ENCODE measurements at regions not wholly inside any gene's neighbourhood (a gene's known extent, or its start where the extent isn't known, plus 50 kb on each side); places are given as distances from the start of the nearest gene placed in this dataset.
A peak's percentile ranks its signal among the peaks of the same experiment; 100 is the strongest.
"Not testable (repeated sequence)": the region's sequence is repeated elsewhere in the genome, so short reads cannot be mapped to it uniquely, and the experiment has no call there.

DNA sequence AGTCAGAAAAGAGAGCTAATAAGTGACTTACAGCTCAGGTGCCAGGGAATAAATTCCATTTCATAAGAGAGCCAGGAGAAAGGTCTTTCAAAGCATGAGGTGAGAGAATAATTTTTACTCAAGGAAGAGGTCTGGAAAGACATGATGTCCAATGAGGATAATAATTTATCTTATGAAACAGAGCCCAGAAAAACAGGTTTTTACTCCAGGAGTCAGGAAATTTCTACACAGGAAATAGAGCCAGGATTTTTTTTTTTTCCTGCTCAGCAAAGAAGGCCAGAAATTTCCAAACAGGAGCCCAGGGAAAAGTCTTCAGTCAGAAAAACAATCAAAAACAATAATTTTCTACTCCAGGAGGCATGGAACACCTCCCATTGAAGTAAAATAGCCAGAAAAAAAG lies 1185.7 kb upstream of the TSPY4 start:
- DNase-seq (ENCODE audit: low read depth in 2 of 2) = no peak

DNA sequence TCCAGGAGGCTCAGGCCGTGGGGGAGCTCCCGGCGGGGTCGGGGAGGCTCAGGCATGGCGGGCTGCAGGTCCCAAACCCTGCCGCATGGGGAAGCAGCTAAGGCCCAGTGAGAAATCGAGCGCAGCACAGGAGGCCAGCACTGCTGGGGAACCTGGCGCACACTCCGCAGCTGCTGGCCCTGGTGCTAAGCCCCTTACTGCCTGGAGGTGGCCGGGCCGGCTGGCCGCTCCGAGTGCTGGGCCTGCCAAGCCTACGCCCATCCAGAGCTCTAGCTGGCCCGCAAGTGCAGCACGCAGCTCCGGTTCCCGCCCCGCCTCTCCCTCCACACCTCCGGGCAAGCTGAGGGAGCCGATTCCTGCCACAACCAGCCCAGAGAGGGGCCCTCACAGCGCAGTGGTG lies 1208.7 kb upstream of the TSPY4 start:
- no peak for DNase-seq (ENCODE audit: low read depth in 2 of 2)

DNA sequence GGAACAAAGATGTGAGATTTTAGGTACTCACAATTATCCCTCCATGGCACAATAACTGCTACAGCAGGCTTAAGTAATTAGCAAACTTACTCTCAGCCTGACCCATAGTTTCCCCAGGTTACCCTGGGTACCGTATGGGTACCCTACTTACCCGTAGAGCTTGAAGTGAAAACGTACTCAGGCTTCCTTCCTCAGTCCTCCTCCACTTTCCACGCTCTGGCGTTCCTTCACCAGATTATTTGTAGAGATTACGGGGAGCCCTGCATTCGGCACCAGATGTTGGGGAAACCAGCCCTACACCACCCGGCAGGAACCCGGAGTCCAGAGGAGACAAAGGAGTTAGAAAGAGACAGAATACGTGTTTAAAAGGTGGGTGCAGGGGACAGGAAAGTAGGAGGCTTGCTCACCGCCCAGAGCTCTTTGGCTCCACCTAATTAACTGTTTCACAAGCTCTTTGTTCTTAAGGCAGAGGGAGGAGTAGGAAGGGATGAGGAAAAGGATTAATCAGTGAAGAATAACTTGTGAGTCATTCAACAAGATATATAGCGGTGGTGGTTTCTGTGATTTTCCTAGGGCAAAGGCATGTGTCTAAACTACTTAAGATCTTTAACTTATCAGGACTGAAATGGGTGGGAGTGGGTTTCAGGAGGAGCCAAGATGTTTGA lies 1211.2 kb upstream of the TSPY4 start:
- DNase-seq (ENCODE audit: low read depth in 2 of 2) = no peak

DNA sequence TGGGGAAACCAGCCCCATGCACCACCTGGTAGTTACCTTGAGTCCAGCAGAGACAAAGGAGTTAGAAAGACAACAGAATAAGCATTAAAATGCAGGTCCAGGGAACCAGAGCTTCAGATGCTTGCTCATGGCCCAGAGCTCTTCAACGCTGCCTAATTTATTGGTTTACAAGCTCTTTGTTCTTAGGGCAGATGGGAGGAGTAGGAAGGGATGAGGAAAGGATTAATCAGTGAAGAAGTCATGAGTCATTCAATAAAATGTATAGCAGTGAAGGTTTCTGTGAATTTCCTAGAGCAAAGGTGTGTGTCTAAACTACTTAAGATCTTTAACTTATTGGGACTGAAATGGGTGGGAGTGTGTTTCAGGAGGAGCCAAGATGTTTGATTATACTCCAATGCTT lies 1210.3 kb upstream of the AMELY start:
- DNase-seq (ENCODE audit: low read depth in 2 of 2) = no peak

DNA sequence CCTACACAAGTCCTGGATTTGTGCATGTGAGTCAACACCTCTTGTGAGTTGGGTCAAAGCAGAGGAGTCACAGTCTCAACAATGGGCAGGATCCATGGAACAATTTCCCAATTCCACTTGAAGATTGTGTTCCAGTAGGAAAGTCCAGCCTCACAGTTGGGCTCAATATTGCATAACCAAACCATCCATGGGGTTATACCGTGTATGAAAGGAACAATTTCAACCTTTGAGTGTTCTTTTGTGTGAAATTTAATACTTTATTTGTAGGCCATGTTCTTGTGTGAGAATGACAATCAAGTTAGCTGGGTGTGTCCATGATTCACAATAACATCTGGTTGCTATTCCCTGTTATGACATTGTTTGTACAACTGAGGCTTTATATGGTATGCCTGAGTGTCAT lies 1182.9 kb upstream of the AMELY start:
- no peak for DNase-seq (ENCODE audit: low read depth in 2 of 2)

DNA sequence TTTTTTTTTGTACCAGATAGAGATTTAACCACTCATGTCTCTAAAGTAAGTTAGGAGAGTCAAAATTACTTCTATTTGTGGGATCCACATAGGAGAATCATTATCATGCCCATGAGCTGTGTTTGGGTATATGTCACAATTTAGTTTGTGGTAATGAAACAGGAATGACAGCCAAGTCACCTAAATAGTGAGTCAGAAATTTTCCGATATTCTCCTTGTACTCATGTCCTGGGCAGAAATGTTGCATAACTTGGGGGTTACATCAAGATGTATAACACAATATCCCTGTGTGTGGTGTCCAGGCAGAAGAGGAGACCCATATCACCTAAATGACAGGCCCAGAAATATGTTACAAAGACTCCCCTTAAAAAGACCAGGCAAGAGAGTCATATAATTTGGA lies 1181.4 kb upstream of the AMELY start:
- no peak for DNase-seq (ENCODE audit: low read depth in 2 of 2)

DNA sequence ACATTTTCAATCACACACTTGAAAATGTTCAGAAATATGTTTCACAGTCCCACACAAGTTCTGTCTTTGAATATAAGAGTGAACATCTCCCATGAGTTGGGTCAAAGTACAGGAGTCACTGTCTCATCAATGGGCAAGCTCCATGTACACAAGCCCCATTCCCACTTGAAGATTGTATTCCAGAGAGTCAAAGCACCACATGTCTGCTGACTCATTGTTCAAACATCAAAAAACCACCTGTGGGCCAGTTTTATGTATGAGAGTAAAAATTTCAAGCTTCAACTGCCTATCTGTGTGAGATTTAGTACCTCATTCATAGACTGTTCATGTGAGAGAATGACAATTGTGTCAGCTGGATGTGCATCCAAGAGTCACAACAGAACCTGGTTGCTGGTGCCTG lies 1174.4 kb upstream of the AMELY start:
- no peak for DNase-seq (ENCODE audit: low read depth in 2 of 2)

DNA sequence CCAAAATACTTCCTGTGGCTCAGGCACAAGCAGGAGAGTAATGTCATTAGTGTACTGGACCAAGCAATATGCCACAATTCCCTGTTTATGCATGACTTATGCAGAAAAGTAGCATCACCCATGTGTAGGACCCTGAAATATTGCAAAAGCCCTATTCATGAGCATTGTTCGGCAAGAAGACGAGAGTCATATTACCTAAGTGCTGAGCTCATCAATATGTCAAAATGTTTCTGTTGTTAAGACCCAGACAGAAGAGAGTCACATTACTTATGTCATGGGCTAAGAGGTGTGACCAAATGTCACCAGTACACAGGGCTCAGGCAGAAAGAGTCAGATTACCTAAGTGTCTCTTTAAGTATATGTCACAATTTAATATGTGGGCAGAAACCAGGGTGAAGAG lies 1172.6 kb upstream of the AMELY start:
- no peak for DNase-seq (ENCODE audit: low read depth in 2 of 2)

DNA sequence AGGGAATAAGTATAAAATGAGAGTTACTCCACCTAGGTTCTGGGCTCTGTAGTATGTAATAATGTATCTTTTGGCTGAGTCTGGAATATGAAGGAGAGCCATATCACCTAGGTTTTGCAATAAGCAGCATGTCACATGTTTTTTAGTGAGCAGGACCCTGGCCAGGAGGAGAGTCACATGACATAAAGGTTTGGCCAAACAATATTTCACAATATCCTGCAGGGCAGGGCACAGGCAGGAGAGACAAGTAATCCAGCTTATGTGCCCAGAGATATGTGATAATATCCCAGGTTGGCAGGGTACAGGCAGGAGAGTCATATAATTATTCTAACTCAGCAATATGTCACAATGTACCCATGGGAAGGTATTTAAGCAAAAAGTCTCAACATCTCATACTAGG lies 1169.6 kb upstream of the AMELY start:
- DNase-seq (ENCODE audit: low read depth in 2 of 2) = no peak

DNA sequence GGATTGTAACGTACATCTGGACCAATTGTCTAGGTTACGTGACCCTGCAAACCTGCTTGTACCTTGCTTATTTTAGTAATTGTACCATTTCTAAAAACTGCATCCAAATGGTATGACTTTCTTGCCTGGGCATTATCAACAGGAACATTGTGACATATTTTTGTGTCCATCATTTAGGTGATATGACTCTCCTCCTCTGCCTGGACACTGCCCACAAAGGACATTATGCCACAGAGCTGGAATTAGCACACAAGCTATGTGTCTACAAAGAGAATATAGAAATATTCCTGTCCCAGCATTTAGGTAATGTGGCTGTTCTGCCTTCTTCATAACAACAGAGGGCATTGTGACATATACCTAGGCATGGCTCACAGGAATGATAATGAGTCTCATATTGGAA lies 1153.7 kb upstream of the AMELY start:
- DNase-seq (ENCODE audit: low read depth in 2 of 2) = no peak

DNA sequence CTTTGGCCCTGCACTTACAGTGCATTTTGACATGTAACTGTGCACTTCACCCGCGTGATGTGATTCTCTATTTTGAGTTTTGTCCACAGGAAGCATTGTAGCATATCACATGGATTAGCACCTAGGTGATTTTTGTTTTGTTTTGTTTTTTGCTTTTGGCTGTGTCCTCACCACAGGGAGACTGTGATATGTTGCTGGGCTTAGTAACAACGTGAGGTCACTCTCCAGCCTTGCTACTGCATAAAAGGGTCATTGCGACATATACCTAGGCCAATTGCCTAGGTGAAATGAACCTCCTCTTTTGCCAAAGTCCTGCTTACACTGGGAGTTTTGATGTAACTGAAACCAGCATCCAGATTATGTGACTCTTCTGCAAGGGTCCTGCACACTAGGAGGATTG lies 1152.9 kb upstream of the AMELY start:
- DNase-seq (ENCODE audit: low read depth in 2 of 2) = no peak

DNA sequence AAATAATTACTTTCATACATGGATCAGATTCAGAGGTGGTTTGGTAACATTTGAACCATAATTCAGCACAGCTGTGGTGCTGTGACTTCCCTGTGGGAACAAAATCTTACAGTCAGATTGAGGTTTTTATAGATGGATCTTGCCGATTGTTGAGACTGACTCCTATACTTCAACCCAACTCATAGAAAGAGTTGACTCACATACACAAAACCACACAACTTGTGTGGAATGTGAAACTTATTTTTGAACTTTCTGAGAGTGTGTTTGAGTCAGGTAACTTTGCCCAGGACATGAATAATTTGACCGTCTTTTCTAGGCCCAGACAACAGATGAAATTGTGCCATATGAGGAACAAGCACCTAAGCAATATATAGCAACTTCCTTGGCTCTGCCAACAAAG lies 1152.4 kb upstream of the AMELY start:
- DNase-seq (ENCODE audit: low read depth in 2 of 2) = no peak

DNA sequence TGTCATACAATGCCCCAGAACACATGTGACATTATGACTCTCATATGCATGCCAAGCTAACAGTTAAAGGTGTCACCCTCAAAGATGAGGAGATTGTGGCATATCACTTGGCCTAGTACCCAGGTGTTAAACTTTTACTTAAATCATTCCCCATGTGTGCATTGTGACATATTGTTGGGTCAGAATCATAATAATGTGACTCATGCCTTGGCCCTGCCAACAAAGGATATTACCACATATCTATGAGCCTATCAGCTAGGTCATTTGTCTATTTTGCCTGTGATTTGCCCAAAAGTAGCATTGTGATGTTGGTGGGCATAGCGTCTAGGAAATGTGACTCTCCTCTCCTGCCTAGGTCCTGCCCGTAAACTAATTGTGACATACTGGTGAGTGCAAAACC lies 1147.1 kb upstream of the AMELY start:
- DNase-seq (ENCODE audit: low read depth in 2 of 2) = no peak

DNA sequence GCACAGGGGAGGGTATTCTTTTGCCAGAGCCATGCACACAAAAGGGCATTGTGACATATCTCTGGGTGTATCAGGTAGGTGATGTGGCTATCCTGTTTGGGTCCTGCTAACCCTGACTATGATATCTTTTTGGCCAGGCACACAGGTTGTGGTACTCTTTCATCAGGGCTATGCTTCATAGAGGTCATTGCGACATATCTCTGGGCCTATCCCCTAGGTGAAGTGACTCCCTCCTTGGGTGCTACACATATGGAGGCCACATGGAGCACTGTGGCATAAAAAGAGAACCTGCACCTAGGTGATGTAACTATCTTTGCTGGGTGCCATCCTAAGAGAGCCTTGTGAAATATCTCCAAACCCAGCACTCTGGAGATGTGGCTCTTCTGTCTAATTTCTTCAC lies 1139.8 kb upstream of the AMELY start:
- no peak for DNase-seq (ENCODE audit: low read depth in 2 of 2)

DNA sequence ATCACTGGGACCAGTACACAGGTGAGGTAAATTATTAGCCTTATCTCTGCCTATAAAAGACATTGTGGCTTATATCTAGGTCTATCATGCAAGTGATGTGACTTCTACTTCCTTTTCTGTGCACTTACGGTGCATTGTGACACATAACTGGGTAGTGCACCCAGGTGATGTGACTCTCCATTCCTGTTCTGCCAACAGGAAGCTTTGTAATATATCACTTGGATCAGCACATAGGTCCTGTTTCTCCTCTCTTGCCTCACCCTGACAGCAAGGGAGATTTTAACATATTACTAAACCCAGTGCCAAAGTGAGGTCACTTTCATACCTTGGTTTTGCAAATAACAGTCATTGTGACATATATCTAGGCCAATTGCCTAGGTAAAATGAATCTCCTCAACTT lies 1129.7 kb upstream of the AMELY start:
- no peak for DNase-seq (ENCODE audit: low read depth in 2 of 2)

DNA sequence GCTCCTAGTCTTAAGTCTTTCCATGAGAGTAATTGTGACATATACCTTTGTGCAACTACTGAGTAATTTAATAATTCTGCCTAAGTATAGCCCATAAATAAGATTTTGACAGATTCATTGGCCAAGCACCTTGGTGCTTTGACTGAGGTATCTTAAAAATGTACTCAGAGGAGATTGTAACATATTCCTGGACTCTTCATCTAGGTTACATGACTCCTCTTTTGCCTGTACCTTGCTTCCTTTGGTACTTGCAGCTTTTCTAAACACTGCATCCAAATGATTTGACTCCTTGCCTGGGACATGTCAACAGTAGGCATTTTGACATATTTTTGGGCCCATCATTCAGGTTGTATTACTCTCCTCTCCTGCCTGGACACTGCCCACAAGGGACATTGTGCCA lies 1125.0 kb upstream of the AMELY start:
- DNase-seq (ENCODE audit: low read depth in 2 of 2) = no peak

DNA sequence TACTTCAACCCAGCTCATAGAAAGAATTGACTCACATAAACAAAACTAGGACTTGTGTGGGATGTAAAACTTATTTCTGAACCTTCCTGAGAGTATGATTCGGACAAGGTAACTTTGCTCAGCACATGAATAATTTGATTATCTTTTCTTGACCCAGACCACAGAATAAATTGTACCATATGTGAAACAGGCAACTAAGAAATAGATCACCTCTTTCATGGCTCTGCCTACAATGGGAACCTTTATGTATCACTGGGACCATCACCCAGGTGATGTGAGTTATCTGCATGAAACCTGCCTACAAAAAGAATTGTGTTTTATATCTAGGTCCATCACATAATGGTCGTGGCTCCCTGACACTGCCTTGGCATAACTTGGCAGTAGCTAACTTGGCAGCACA lies 1124.1 kb upstream of the AMELY start:
- no peak for DNase-seq (ENCODE audit: low read depth in 2 of 2)

DNA sequence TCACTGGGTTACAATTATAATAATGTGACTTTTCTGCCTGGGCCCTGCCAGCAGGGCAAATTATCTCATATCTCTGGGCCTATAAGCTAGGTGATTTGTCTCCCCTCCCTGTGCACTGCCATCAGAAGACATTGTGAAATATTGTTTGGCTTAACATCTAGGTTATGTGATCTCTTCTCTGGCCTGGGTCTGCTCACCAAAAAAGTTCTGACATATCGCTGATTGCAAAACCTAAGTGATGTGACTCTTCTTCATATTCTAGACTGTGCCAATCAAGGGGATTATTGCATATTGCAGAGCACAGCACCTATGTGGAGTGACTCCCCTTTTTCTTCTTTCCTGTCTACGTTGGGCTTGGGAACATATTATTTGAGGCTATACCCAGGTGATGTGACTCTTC lies 1123.1 kb upstream of the AMELY start:
- no peak for DNase-seq (ENCODE audit: low read depth in 2 of 2)

DNA sequence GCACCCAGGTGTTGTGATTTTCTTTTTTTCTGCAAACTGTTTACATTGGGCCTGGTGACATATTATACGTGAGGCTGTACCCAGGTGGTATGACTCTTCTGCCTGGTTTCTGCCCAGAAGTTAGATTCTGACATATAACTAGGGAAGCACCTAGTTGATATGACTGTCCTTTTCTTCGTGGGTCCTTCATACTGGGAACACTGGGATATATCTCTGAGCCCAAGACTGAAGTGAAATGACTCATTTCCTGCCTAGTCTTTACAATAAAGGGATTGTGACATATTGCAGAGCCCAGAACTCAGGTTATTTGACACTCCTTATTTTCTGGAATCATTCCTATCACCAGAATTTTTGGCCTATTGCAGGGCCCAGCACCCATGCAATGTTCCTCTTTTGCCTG lies 1121.6 kb upstream of the AMELY start:
- DNase-seq (ENCODE audit: low read depth in 2 of 2) = no peak

DNA sequence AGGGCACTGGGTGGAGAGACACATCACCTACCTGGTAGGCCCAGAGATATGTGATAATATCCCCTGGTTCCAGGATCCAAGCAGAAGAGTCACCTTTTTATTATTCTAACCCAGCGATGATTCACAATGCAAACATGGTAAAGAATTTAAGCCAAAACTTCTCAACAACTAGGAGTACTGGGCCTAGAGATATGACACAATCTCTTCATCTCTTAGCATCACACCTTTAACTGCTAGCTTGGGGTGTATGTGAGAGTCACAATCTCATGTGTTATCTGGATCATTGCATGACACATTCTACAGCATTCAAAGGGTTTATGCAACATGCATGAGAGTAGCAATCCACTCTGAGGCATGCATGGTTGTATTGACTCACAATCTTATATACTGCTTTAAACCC lies 1109.0 kb upstream of the AMELY start:
- DNase-seq (ENCODE audit: low read depth in 2 of 2) = no peak

DNA sequence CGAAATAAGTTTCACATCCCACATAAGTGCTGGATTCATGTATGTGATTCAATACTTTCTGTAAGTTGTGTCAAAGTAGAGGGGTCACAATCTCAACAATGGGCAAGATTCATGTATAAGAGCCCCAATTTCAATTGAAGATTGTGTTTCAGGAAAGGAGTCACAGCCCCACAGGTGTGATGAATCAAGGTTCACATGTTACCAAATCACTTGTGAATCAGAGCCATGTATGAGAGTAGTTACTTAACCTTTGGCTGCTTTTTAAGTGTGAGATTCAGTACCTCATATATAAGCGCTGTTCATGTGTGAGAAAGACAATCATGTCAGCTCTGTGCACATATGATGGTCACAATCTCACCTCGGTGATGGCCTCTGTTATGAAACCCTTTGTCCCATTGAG lies 1100.0 kb upstream of the AMELY start:
- no peak for DNase-seq (ENCODE audit: low read depth in 2 of 2)

DNA sequence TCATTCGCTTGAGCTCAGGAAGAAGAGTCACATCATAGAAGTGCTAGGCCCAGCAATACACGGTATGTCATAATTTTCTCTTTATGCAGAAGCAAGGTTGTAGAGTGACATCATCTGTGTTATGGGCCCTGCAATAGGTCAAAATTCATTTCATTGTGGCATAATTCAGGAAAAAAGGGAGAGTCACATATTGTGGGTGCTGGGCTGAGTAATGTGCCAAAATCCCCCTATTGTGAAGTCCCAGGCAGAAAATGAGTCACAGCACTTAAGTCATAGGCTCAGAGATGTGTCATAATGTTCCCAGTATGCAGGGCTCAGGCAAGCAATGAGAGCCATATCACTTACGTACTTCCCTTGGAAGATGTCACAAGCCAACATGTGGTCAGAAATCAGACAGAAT lies 1092.6 kb upstream of the AMELY start:
- DNase-seq (ENCODE audit: low read depth in 2 of 2) = peak in 1 of 2 donors; percentile 10

DNA sequence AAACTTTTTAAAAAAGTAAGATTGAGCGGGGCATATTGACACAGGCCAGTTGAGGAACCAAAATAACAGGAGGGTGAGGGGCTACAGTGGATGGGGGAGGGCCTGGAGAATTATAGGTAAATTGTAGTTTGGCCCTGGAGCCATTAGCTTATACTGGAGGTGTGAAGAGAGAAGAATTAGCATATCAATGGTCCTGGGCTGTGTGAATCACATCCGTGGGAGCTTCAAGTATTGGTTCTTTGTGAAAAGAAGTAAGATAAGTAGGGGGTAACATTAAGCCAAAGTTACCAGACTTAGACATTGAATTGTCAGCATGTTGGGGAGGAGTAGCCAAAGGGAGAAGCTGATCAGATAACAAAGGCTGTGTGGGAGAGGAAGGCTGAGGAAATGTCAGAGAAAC lies 1085.2 kb upstream of the AMELY start:
- DNase-seq (ENCODE audit: low read depth in 2 of 2) = no peak

DNA sequence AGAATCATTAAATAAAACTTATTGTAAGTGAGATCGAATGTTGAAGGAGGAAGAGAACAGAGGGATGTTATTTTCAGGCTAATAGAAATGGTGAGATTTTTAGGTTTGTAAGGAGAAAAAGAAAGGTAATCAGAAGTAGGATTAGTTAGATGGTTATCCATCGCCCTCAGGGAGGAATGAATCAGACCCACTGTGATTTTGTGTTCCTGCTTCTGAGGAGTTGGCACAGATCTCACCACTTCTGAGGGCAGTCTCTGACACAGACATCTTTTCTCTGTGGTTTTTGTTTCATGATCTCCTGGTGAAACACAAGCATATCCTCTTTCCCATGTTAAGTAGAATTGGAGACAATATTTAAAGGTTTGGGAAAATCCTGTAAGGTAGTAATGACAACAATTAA lies 1083.2 kb upstream of the AMELY start:
- not testable (repeated sequence) for DNase-seq (ENCODE audit: low read depth in 2 of 2)

DNA sequence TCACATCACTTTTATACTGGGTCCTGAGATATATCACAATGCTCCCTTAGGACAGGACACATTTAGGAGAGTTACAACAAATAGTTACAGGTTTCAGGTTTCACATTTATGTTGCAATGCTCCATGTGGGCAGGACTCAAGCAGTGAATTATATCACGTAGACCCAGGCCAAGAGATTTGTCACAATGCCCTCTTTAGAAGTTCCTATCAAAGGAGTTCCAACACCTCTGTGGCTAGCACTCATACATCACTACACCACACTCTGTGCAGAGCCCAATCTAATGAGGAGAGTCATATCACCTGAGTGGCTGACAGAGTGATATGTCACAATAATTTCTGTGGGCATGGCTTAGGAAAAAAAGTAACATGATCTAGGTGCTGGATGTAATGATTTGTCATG lies 1068.2 kb upstream of the AMELY start:
- no peak for DNase-seq (ENCODE audit: low read depth in 2 of 2)

Measured in stimulated activated CD8-positive, alpha-beta memory T cell treated with anti-CD3 and anti-CD28 coated beads, Interleukin-15, amount 100 ng/mL, for 48 hours (primary cell).